ENCODE measurements at regions not wholly inside any gene's neighbourhood (a gene's known extent, or its start where the extent isn't known, plus 50 kb on each side); places are given as distances from the start of the nearest gene placed in this dataset.

GRCh38 chr5:115453391-115454095, 91.0 kb downstream of the FEM1C start:
- TF ChIP-seq, protein P1, sequence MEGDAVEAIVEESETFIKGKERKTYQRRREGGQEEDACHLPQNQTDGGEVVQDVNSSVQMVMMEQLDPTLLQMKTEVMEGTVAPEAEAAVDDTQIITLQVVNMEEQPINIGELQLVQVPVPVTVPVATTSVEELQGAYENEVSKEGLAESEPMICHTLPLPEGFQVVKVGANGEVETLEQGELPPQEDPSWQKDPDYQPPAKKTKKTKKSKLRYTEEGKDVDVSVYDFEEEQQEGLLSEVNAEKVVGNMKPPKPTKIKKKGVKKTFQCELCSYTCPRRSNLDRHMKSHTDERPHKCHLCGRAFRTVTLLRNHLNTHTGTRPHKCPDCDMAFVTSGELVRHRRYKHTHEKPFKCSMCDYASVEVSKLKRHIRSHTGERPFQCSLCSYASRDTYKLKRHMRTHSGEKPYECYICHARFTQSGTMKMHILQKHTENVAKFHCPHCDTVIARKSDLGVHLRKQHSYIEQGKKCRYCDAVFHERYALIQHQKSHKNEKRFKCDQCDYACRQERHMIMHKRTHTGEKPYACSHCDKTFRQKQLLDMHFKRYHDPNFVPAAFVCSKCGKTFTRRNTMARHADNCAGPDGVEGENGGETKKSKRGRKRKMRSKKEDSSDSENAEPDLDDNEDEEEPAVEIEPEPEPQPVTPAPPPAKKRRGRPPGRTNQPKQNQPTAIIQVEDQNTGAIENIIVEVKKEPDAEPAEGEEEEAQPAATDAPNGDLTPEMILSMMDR (conservative IDR thresholded peaks at IDR 0.05; ENCODE audit: low read length), result no peak
- TF ChIP-seq EZH2phosphoT487 (IDR thresholded peaks at IDR 0.05; ENCODE audit: borderline replicate concordance, low read depth, low read length), result no peak
